ENCODE measurements at regions not wholly inside any gene's neighbourhood (a gene's known extent, or its start where the extent isn't known, plus 50 kb on each side); places are given as distances from the start of the nearest gene placed in this dataset.

DNA sequence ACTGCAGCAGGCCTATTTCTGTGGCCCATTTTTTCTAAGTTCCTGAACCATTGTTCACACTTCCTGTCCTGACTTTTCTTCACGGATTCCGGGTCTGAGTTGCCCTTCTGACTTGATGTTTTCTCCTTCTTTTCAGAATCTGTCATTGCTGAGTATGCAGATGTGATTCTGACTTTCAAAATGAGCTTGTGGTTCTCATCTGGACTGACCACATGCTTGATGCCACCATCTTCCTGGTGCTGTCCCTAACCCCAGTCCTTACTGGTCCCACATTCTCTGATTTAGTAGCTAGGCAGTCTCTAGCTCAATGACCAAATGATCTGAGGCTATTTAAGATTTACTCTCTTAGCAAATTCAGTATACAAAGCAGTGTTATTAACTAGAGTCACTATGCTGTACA, 822.3 kb upstream of the TENM3 start:
- no peak for DNase-seq

DNA sequence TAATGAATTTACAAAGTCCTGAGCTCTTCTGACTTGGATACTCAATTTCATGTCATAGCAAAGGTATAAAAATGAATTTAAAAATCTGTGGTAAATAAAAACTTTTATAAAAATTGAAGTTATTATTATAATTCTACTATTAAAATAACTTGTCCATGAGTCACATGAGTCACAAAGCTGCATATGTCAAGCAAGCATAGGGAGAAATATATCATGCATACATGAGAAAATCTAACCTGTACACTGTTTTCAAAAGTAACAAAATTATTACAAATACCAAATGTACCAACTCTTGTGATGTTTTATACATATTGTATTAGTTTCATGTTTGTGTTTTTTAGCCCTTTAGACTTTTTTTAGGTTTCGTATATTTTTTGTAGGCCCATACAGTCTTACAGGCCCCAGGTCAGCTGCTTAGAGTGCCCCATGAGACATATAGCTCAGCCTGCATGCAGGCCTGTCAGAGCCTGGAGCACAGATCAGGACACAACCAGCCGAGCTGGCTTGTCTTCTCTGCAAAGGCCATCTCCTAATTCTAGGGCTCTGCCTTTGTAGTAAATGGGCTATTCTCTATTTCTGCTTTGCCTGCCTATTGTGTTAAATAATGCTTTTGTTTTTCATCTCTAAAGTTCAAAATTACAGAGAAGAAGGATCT, 818.7 kb upstream of the TENM3 start:
- DNase-seq, result no peak

DNA sequence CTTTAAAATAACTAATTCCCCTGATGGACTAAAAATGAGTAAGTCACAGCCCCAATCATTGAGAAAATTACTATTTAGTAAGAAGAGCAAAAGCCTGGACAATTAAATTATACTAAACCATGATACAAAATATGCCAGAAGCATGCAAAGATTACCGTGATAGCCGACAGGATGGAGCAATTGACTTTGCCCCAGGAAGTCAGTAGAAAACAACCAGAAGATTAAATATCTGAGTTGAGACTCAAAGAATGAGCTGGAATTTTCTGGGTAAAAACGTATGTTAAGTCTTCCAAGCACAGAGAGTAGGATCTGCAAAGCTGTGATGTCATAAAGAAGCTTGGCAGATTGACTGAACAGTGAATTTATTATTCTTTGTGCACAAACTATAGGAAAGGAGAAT, 816.1 kb upstream of the TENM3 start:
- no peak for DNase-seq

DNA sequence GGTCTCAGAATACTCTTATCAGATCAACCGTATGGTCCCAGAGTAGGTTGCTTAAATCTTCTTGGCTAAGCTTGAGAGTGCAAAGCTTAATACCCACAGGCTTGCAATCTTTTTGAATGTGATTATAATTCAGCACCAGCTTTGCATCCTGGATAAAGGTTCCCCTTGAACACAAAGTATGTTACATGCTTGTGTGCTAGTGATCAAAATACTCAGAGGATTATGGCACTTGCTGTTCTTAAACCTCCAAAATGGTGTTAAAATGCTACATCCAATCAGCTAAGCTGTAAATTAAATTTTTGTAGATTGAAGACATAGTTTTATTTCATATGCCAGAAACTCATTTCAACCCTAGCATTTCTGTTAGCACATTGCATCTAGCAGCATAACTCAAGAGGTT, 812.2 kb upstream of the TENM3 start:
- no peak for DNase-seq

DNA sequence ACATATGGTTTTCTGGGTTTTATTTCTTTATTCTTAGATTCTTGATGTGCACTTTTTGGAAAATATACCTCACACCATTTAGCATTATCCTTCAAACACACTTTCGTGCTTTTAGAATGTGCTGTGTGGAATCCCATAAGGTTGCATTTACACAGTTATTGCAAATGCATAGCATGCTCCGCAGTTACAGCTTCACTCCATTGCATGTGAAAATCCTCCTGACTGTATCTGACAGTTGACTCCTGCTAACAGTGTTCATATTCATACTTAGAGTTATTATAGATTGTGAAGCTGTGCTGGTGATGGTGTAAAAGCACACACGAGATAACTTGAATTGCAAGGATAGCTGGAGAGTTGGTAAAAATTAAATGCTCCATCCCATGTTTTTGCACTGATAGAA, 811.5 kb upstream of the TENM3 start:
- DNase-seq, result no peak

DNA sequence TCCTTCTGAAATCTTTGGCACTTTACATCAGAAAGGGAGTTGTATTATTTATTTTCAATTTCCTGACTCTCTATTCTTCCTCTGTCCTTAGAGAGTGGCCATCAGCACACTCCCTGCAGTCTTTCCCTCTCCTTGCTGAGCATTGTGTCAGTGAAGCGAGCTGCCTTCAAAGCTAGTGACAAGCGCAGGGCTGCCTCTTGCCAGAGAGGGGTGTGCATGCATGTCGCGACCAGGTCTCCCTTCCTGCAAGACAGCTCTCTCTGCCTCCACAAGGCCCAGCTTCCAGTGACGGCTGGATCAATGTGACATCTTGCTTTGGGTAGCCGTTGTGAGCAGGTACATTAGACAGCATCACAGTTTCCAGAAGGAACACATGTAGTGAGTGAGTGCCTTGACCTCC, 810.9 kb upstream of the TENM3 start:
- DNase-seq, result no peak

DNA sequence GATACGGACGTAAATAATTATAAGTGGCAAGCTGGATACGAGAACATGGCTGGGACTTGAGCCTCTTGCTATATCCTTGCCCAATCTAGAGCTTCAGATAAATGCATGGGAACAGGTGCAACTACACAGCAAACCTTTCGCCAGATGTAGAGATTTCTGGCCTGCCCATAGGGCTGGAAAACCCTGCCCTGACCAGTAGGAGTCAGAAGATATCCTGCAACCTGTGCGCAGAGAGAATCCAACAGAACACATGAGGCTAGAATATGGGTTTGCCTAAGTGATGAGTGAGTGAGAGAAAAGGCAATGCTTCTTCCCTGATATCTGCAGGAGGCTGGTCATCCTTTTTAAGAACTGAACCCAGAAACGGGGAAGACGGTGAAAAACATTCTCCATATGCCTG, 805.3 kb upstream of the TENM3 start:
- no peak for DNase-seq

DNA sequence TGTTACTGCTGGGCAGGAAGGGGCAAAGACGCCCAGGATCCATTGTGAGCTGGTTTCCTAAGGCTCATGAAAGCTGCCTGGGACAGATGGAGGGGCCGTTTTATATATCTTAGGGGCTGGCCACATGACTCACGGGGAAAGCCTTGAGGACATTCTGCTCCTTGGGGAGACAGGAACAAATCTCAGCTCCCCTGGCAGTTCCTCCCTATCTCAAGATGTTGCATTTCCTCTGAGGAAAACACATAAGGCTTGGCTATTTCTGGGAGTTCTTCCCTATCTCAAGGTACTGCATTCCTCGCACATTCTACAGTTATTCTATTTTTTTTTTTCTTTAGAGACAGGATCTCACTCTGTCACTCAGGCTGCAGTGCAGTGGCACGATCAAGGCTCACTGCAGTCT, 804.6 kb upstream of the TENM3 start:
- DNase-seq, result no peak

DNA sequence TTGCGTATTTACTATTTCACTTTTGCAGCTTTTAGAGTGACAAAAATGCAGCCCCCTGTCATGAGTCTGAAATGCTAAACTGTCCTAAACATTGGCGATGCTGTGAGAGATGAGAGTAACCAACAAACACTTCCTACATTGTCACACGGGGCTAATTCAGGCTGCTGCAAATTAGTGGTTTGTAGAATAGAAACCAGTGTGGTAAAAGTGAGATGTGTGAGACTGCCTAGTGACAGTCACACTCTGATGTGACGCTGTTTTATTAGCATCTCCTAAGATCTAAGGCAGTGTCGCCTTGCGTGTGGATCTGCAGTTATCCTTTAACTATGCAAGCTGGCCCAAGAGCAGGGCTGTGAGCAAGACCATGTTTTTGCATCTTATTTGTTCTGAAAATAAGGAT, 800.2 kb upstream of the TENM3 start:
- DNase-seq, result no peak

DNA sequence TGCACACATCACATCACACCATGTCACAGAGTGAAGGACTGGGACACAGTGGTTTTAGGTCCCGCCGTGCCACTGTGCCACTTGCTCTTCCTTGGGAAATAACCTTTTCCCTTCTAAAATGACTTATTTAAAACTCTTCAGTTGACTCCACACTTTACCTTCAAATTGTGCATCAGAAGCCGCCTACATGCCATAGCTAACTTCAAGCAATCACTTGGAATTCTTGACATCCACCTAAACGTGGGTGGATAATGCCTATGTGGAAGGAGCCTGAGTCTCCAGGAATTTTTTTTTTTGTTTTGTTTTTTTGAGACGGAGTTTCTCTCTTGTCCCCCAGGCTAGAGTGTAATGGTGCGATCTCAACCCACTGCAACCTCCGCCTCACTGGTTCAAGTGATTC, 777.4 kb upstream of the TENM3 start:
- DNase-seq, result no peak

DNA sequence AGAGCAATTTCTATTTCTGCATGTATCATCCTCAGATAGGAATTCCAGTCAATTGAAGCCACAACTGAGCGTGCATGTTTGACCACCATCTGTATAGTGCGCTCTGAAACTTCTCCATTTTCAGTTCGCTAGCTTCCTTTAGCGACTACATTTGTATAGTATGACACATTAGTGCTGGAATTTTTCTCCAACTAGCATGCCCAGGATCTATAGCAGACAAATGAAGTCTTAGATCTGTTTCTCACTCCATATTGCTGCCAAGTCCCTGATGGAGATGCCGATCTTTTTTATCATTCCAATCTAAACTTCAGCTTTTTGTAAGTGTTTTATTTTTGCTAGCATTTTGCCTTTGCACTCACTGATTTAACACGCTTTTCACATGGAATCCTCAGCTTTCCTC, 774.8 kb upstream of the TENM3 start:
- no peak for DNase-seq

DNA sequence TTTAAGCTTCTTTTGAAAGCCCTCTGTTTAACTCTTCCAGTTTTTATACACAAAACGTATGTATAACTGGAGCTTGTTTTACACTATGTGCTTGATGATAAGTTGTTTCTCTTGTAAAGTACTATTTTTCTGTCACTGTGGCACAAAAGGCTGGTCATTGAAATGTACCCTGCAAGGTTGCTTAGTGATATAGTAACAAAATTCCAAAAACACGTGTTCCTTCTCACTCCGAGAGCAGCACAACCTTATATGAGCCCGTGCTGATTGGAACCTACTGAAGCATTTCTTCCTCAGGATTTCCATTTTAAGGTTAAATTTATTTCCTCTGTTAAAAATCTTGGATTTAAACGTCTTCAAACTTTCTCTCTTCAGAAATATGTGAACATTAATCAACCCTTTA, 772.9 kb upstream of the TENM3 start:
- DNase-seq, result no peak

DNA sequence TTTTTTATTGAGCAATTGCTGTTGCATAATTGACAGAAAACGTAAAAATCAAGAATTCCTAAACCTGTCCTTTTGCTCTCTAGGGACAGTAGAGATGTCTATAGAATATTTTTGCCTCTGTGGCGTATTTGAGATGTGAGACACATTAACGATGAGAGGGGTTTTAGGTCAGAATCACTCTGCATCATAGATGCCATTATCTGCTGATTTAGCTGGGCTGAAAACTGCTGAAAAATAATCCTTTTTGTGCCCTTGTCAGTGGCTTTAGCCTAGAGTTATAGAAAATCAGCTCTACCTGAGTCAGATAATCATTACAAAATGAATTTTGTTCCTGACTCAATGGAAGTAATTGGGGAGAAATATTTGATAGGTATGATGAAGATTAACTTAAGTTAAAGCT, 767.8 kb upstream of the TENM3 start:
- DNase-seq, result no peak

DNA sequence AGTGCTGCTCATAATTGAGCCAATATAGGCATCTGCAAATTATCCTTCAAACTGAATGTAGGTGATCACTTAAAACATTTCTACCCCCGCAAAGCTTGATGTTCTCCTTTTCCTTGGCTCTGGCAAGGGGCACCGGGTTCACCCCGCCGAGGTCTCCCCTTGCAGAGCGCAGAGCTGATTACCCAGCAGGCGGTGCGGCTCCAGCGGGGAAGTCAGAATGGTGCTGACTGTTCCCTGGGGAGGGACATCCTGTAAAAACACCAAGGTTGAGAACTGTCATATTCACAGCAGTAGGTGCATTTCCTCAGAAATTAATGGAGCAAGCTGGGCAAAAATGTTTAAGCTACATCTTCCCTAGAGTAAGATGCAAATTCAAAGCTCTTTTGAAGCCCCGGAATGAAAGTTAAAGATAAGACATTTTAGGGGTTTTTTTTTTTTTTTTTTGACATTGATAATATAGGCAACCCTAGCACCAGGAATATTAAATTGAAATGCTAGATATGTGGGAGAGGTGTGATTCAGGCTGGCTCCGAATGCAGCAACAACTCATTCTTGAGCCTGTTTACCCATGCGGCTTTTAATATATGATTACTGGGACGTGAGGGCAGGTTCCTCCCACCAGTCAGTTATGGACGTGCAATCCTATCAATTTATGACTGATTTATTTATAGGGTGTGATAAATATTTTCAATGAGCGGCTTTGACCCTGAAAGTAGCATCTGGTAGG, 767.3 kb upstream of the TENM3 start:
- DNase-seq, result no peak

DNA sequence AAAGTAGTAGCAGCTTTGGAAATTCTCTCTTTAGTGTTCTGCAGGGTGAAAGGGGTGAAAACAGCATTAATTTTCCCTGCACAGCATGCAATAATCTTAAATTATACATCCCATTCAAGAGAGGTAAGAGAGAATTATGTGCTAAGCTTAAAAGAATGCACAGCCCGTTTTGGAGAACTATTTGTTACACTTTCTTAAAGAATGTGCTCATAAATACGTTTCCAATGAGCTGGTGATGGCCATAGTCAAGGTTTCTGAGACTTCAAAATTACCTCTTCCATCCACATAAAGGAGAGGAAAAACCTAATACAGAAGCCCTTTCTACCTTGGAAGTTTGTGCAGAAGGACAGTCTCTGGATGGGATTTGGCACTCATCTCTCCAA, 766.7 kb upstream of the TENM3 start:
- no peak for DNase-seq

DNA sequence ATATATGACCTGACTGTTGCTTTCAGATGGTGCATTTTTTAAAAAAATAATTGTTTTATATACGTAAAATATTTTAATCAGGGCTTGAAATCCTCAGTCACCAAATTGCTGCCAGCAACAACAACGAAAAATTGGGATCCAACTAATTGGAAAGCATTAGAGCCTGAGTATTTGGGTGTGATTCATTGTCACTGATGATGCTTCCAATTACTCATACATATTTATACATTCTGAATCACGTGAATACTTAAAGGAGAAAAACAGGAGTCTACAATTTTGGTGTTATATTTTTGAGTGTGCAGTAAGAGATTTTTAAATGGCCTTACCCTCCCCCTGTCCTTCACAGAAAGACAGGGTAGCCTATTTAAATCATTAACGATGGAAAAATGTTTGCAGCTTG, 765.6 kb upstream of the TENM3 start:
- DNase-seq, result no peak

DNA sequence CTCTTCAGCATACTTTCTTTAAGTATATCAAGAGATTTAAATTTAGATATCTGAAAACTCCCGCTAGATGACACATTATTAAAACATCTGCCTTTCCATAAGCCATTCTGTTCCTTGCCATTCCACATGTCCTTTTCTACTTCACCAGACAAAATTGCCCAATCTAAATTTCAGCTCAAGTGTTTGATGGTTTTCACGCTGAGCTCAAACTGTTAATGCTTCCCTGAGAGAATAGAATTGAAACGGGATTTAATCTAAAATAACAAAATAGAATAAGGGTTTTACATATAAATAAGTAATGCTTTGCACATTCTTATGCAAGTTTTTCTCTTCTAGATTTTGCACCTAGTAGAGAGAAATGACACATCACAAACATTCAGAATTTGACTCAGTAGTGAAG, 764.5 kb upstream of the TENM3 start:
- no peak for DNase-seq

DNA sequence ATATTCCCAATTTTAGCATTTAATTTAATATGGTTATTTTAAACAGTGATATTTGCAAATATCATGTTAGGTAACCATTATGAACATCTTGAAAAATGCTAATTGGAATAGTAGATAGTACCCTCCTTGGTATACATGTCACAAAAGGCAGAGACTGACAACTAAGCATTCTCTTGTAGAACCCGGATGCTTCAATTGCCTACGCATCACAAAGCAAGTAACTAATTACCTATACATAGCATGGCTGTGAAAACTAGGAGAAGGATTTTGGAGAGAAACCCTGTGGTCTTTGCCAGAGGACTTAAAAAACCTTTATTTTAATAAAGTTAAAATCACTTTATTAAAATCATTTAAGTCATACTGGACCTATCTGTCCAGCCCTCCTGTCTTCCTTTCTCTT, 764.1 kb upstream of the TENM3 start:
- no peak for DNase-seq

DNA sequence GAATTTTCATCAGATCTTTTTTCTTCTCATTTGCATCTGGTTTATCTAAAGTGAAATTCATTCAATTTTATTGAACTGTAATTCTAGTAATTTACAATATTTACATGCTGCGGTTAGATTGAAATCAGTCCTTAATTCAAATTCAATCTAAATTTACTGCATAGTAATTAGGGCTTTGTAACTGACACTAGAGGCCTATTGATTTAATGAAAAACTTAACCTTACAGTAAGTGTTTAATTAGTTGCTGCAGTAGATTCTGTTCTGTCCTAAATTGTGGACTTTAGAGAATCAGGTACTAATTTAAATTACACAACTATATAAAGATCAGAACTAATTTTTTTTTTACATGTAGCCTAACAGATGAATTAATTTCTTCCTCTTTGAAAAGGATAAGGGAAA, 758.8 kb upstream of the TENM3 start:
- DNase-seq, result no peak

DNA sequence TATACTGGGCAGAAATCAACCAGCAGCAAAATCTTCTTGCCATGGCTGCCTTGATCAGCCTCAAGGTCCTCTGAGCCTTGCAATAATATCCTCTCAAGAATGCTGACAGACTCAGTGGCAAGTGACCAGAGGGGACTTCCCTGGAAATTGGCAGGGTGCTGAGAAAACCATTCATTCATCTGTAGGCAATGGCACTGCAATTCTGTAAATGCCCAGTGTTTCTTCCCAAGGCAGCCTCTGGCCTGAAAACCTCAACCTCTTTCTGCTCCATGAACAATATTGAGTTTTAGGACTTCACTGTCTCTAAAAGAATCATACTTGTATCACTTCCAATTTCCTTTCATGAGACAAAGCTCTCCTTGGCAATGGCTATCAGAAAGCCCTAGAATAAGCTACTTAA, 754.3 kb upstream of the TENM3 start:
- no peak for DNase-seq

DNA sequence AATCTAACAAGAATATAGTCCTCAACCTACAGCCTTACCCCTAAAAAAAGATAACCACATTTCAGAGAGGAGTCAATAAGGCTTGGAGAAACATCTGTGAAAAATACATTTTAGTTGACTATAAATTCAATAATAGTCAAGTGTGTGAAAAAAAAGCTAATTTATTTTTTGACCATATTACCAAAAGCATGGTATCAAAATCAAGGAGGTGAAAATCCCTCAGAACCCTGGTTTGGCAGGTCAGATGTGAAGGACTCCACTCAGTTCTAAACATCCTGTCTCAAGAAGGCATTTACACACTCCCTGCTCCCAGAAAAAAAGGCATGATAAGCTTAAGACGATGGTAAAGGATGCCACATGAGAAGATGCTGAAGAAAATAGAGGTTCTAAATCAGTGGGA, 745.1 kb upstream of the TENM3 start:
- DNase-seq, result no peak

DNA sequence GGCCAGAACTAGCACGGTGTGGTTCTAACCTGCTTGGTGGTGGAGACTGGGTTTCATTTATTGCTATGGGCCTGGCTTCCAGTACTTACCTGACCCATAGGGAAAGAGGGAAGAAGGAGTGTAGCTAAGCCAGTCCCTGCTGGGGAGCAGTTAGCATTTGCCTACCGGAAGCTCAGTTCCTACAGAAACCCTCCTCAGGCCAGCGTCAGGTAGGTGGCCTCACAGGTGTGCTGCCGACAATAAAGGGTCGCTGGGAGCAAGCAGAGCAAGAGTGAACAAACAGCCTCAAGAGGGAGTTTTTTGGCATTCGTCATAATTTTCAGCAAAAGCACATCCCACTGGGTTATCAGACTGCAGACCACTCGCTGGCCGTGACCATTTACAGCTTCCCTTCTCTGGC, 740.6 kb upstream of the TENM3 start:
- no peak for DNase-seq

DNA sequence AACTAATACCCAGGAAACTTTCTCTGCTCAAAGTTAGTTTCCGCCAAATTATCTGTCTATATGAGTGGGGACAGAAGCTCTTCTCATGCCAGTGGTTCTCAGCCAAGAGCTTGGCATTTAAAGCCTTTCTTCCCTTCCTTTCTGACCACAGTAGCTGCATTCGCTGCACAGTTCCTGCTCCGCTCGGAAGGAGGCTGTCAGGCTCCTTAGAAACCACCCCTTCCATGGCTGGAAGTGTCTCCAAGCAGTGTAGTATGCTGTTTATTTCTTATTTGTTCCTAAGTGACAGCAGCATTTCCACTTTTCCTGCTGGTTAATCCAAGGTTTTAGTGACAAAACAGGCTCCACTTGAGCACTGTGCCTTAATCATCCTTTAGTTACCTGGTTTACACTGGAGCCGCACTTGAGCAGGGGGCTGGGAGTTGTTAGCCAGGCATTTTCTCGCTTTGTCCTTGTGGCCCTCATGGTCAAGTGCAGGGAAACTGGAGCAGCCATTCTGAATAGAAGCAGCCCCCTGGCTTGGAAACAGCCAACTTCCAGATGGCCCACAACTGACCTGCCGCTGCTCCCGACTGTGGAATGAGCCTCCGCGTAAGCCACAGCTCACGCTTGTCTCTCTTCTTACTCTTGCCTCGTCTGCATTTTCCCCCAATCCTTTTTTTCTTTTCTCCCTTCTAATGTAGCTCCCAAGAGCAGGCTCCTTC, 739.4 kb upstream of the TENM3 start:
- no peak for DNase-seq

DNA sequence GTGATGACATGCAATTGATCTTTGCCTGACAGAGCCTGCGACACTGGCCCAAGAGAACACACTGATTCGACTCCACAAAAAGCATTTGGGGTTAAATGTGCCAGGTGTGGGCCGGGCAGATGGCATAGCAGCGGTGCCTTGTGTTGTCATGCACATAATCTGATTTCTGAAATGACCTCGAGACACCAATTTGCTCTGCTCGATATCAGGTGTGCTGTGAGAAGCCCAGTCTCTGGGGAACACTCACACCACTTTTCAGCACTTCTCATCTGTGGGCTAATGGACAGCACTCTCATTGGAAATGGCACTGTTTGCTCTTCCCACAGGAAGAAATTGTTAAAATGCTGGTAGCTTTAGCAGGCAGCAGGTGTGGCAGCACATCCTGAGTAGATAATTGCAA, 738.3 kb upstream of the TENM3 start:
- DNase-seq, result no peak

Measured in suppressor macrophage treated with lipopolysaccharide for 1 hour (primary cell).